ENCODE measurements at regions not wholly inside any gene's neighbourhood (a gene's known extent, or its start where the extent isn't known, plus 50 kb on each side); places are given as distances from the start of the nearest gene placed in this dataset.

- TF ChIP-seq KDM5A (IDR thresholded peaks at IDR 0.05; ENCODE audit: low read length) (no peak), EZH2 (IDR thresholded peaks at IDR 0.05; ENCODE audit: low read depth, low read length, severe bottlenecking) (no peak), EP300 (IDR thresholded peaks at IDR 0.05; ENCODE audit: borderline replicate concordance in 1 of 2, low read depth in 2 of 2, low read length in 2 of 2) (no peak)
Observed at GRCh38 chr2:2672249-2672648, 341.2 kb upstream of the MYT1L start (continued).

All from H1 (cell line).